ENCODE measurements at regions not wholly inside any gene's neighbourhood (a gene's known extent, or its start where the extent isn't known, plus 50 kb on each side); places are given as distances from the start of the nearest gene placed in this dataset.

- H3K4me3 ChIP-seq: no peak overlapping the region
- WGBS, 5 donors: 89 to 98% (median 92%) methylated on average over 8 to 10 of the region's 10 CpGs
- H3K4me1 ChIP-seq: no peaks in the 10 kb centered on the region
- peaks cover 0 to 25% (median 12%) of the 10 kb centered on the region in 8 donors for H3K9me3 ChIP-seq
- peaks cover 0 to 5% (median 0%) of the 10 kb centered on the region in 7 donors for H3K27me3 ChIP-seq (replicated peaks in 1 of 7)
- intact Hi-C loops (cut with DNase I; ENCODE audit: low total_unique reads): no loop called here
- TF ChIP-seq CTCF (IDR thresholded peaks at IDR 0.05 in 8 of 11, conservative IDR thresholded peaks at IDR 0.05 in 3 of 11): no peak
- TF ChIP-seq POLR2A (IDR thresholded peaks at IDR 0.05): no peak
- H3K36me3 ChIP-seq: no peaks in the 10 kb centered on the region
- no peak for DNase-seq
- no peak overlapping the region for H3K27ac ChIP-seq
These were observed 186.9 kb upstream of the IRS2 start for GRCh38 chr13:109973279-109973678.

GRCh38 chr13:109971456-109972090 is 185.2 kb upstream of the IRS2 start:
- WGBS, 5 donors: 89 to 95% (median 91%) methylated on average over 10 of the region's 10 CpGs
- intact Hi-C loops (cut with DNase I; ENCODE audit: low total_unique reads): no loop called here
- no peaks in the 10 kb centered on the region for H3K4me1 ChIP-seq

GRCh38 chr13:109971006-109971405 is 184.6 kb upstream of the IRS2 start:
- intact Hi-C loops (cut with DNase I; ENCODE audit: low total_unique reads): no loop called here
- DNase-seq: no peak
- 81 to 93% (median 86%) methylated on average over 7 of the region's 7 CpGs for WGBS, 5 donors
- Histone ChIP-seq H3K27ac (no peak overlapping the region), H3K36me3 (no peaks in the 10 kb centered on the region), H3K9me3 (peaks cover 0 to 25% (median 12%) of the 10 kb centered on the region in 8 donors), H3K27me3 (replicated peaks in 1 of 7) (peaks cover 0 to 2% (median 0%) of the 10 kb centered on the region in 7 donors), H3K4me3 (no peak overlapping the region), H3K4me1 (no peaks in the 10 kb centered on the region)
- TF ChIP-seq POLR2AphosphoS5 (IDR thresholded peaks at IDR 0.05) (no peak), POLR2A (IDR thresholded peaks at IDR 0.05) (no peak), CTCF (IDR thresholded peaks at IDR 0.05 in 8 of 11, conservative IDR thresholded peaks at IDR 0.05 in 3 of 11) (no peak)

More at GRCh38 chr13:109971456-109972090, 185.2 kb upstream of the IRS2 start:
- TF ChIP-seq CTCF (IDR thresholded peaks at IDR 0.05 in 8 of 11, conservative IDR thresholded peaks at IDR 0.05 in 3 of 11): no peak
- TF ChIP-seq POLR2A (IDR thresholded peaks at IDR 0.05): no peak
- no peak for TF ChIP-seq POLR2AphosphoS5 (IDR thresholded peaks at IDR 0.05)
- Histone ChIP-seq H3K27me3 (replicated peaks in 1 of 7) (peaks cover 0 to 5% (median 0%) of the 10 kb centered on the region in 7 donors), H3K4me3 (no peak overlapping the region), H3K27ac (no peak overlapping the region), H3K9me3 (peaks cover 0 to 25% (median 12%) of the 10 kb centered on the region in 8 donors), H3K36me3 (no peaks in the 10 kb centered on the region)
- DNase-seq: no peak

- no peak for TF ChIP-seq CTCF (IDR thresholded peaks at IDR 0.05 in 8 of 11, conservative IDR thresholded peaks at IDR 0.05 in 3 of 11)
- no peak overlapping the region for H3K27ac ChIP-seq
- H3K36me3 ChIP-seq: no peaks in the 10 kb centered on the region
- intact Hi-C loops (cut with DNase I; ENCODE audit: low total_unique reads): no loop called here
- WGBS, 5 donors: 69 to 89% (median 83%) methylated on average over 12 of the region's 12 CpGs
- peaks cover 0 to 25% (median 12%) of the 10 kb centered on the region in 8 donors for H3K9me3 ChIP-seq
- no peak overlapping the region for H3K4me3 ChIP-seq
- H3K4me1 ChIP-seq: no peaks in the 10 kb centered on the region
- no peak for DNase-seq
- H3K27me3 ChIP-seq (replicated peaks in 1 of 7): peaks cover 0 to under 1% (median 0%) of the 10 kb centered on the region in 7 donors
These were observed 182.6 kb upstream of the IRS2 start for GRCh38 chr13:109968876-109969577.
